Brain microvascular endothelial cell (primary cell): ENCODE measurements at regions not wholly inside any gene's neighbourhood (a gene's known extent, or its start where the extent isn't known, plus 50 kb on each side); places are given as distances from the start of the nearest gene placed in this dataset.
"Not testable (repeated sequence)": the region's sequence is repeated elsewhere in the genome, so short reads cannot be mapped to it uniquely, and the experiment has no call there.

Experiments
- DNase-seq: peaks from one replicate; pipeline ENCODE4 v3.0.0-alpha.2; 2020
- H3K27ac ChIP-seq: fragments of 250-450 bp; sonication (Bioruptor Pico); 2 replicates; pipeline ENCODE4 v1.5.1; 2020; ENCODE audit warnings: mild to moderate bottlenecking, moderate library complexity
- H3K27me3 ChIP-seq: fragments of 250-450 bp; sonication (Bioruptor Pico); replicated peaks from 2 replicates; pipeline ENCODE4 v1.5.1; 2020; ENCODE audit warnings: mild to moderate bottlenecking
- H3K36me3 ChIP-seq: fragments of 250-450 bp; sonication (Bioruptor Pico); replicated peaks from 2 replicates; pipeline ENCODE4 v1.5.1; 2020; ENCODE audit warnings: mild to moderate bottlenecking
- H3K4me3 ChIP-seq: 2 replicates; pipeline ENCODE4 v1.5.1; 2011; ENCODE audit warnings: low read depth, mild to moderate bottlenecking, control low read depth, low read length, moderate library complexity
- CTCF ChIP-seq: IDR thresholded peaks from 2 replicates; pipeline ENCODE4 v1.5.1; 2011; ENCODE audit warnings: low read depth, mild to moderate bottlenecking, moderate library complexity, low read length, control low read depth, inconsistent platforms; ENCODE audit errors: missing control alignments
- in situ Hi-C: cut with HindIII; loops from 2 replicates; pipeline ENCODE4 v1.10.0; 2017; ENCODE audit warnings: low sequenced_read_pairs, low pct_ligation_motif_present

GRCh38 chrX:34338046-34338445, 205.9 kb upstream of the FAM47A start:
- in situ Hi-C loops: no loop called here
- no peak overlapping the region for H3K4me3 ChIP-seq
- H3K27me3 ChIP-seq: no peaks in the 10 kb centered on the region
- DNase-seq: no peak
- no peak overlapping the region for H3K27ac ChIP-seq
- no peaks in the 10 kb centered on the region for H3K36me3 ChIP-seq
- no peak for TF ChIP-seq CTCF

- H3K27me3 ChIP-seq, H3K36me3 ChIP-seq, in situ Hi-C loops, H3K4me3 ChIP-seq, DNase-seq, H3K27ac ChIP-seq: not testable (repeated sequence)
Observed at GRCh38 chrX:34335376-34335775, 203.3 kb upstream of the FAM47A start.

DNA sequence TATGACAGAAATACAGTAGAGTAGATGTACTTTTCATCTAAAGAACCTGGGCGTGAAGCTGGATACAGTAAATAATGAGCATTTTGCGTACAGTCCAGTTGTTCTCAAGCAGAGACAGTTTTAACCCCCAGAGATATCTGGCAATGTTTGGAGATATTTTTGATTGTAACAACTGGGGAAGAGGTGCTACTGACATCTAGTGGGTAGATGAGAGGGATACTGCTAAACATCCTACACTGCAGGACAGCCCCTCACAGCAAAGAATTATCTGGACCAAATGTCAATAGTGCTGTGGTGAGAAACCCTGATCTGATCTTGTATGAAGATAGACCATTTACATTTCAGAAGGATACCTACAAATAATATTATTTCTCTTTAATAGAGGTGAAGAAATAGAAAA, 200.2 kb upstream of the FAM47A start:
- Histone ChIP-seq H3K27ac (no peak overlapping the region), H3K27me3 (no peaks in the 10 kb centered on the region), H3K36me3 (no peaks in the 10 kb centered on the region), H3K4me3 (no peak overlapping the region)
- peak; percentile 57 for TF ChIP-seq CTCF
- in situ Hi-C loops: no loop called here
- DNase-seq: peak; percentile 2

DNA sequence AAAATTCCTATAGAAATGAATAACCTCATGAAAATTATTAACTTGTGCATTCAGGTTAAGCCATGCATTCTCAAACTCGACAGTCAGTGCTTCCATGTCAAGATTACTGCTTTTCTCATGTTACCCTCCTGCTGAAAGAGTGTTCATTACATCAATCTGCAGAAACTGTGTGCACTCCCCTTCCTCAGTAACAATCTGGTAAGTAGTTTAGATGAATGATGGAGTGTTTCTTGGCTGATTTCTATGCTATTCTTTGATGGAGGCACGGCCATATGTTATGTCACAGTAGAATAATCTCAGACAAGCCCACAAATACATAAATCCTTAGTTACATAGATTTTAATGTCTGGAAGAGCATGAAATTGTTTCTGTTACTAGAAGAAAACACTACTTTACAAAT, 193.3 kb upstream of the FAM47A start:
- H3K27me3 ChIP-seq: no peaks in the 10 kb centered on the region
- no peak overlapping the region for H3K4me3 ChIP-seq
- DNase-seq: no peak
- no peaks in the 10 kb centered on the region for H3K36me3 ChIP-seq
- TF ChIP-seq CTCF: no peak
- no peak overlapping the region for H3K27ac ChIP-seq
- in situ Hi-C loops: no loop called here

- DNase-seq: not testable (repeated sequence)
Observed at GRCh38 chrX:34320424-34320823, 188.3 kb upstream of the FAM47A start.

GRCh38 chrX:34300871-34301270, 168.8 kb upstream of the FAM47A start:
- Histone ChIP-seq H3K27me3 (no peaks in the 10 kb centered on the region), H3K36me3 (no peaks in the 10 kb centered on the region), H3K27ac (no peak overlapping the region), H3K4me3 (no peak overlapping the region)
- peak; percentile 53 for DNase-seq
- peak; percentile 68 for TF ChIP-seq CTCF
- in situ Hi-C loops: no loop called here

More at GRCh38 chrX:34320424-34320823, 188.3 kb upstream of the FAM47A start:
- H3K36me3 ChIP-seq, H3K27me3 ChIP-seq, H3K4me3 ChIP-seq, in situ Hi-C loops, H3K27ac ChIP-seq: not testable (repeated sequence)

DNA sequence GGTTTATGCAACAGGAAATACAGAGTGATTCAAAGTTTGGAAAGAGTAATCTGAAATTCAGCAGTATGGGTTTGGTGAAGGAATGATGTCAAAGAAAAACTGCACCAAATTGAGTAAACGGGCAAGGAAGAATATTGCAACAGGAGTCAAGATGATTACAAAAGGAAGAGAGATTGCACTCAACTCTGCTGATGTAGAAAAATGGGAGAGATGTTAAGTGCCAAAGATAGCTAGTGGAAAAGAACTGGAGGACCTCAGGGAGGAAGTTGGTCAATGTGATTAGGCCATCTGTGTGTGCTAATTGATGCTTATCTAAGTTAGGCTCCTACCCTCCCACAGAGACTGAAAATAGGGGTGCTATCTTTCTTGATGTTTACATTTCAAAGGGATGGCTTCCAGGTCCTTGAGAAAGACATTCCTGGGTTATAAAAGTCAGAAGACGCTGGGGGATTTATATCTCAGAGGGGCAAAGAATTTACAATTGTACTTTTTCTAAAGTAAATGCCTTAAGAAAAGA, 167.4 kb upstream of the FAM47A start:
- Histone ChIP-seq H3K27ac (no peak overlapping the region), H3K27me3 (no peaks in the 10 kb centered on the region), H3K4me3 (no peak overlapping the region), H3K36me3 (no peaks in the 10 kb centered on the region)
- DNase-seq: no peak
- no peak for TF ChIP-seq CTCF
- in situ Hi-C loops: no loop called here
